ENCODE measurements at regions not wholly inside any gene's neighbourhood (a gene's known extent, or its start where the extent isn't known, plus 50 kb on each side); places are given as distances from the start of the nearest gene placed in this dataset.

DNA sequence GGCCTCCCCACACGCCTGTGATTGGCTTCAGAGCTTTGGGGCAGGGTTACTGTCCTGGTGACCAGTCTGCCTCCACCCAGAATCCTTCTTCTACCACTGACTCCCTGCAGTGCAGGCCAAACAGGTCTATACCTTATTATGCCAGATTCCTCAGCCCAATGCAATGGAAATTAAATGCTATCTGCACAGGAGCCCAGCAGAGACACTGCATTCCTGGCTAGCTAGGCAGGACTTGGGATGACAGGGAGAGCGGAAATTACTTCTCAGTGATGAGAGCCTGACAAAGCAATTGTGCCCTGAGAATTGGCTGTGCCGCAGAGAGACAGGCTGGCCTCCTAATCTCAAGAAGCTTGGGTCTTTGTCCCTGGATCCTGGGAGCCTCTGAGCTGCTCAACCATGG is 143.8 kb upstream of the NCAM1 start:
- TF ChIP-seq, protein P1, sequence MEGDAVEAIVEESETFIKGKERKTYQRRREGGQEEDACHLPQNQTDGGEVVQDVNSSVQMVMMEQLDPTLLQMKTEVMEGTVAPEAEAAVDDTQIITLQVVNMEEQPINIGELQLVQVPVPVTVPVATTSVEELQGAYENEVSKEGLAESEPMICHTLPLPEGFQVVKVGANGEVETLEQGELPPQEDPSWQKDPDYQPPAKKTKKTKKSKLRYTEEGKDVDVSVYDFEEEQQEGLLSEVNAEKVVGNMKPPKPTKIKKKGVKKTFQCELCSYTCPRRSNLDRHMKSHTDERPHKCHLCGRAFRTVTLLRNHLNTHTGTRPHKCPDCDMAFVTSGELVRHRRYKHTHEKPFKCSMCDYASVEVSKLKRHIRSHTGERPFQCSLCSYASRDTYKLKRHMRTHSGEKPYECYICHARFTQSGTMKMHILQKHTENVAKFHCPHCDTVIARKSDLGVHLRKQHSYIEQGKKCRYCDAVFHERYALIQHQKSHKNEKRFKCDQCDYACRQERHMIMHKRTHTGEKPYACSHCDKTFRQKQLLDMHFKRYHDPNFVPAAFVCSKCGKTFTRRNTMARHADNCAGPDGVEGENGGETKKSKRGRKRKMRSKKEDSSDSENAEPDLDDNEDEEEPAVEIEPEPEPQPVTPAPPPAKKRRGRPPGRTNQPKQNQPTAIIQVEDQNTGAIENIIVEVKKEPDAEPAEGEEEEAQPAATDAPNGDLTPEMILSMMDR (IDR thresholded peaks at IDR 0.05; ENCODE audit: low read depth, low read length): no peak
- TF ChIP-seq EZH2phosphoT487 (IDR thresholded peaks at IDR 0.05; ENCODE audit: low read depth): no peak

All from OCI-LY3 (cell line).